DND-41 (cell line): ENCODE measurements at regions not wholly inside any gene's neighbourhood (a gene's known extent, or its start where the extent isn't known, plus 50 kb on each side); places are given as distances from the start of the nearest gene placed in this dataset.

Experiments
- EZH2 ChIP-seq: IDR thresholded peaks from 3 replicates; pipeline ENCODE4 v1.6.1; 2012; ENCODE audit warnings: borderline replicate concordance, low read depth, mild to moderate bottlenecking, moderate library complexity, low read length, inconsistent platforms; ENCODE audit not compliant: severe bottlenecking
- TF ChIP-seq, protein P1 (sequence below): IDR thresholded peaks from 2 replicates; pipeline ENCODE4 v1.5.1; 2012; ENCODE audit warnings: borderline replicate concordance, low read length, moderate library complexity, mild to moderate bottlenecking; ENCODE audit not compliant: poor library complexity, severe bottlenecking; ENCODE audit errors: extremely low read depth

GRCh38 chr2:126954831-126955230, 56.1 kb downstream of the TEX51 start:
- TF ChIP-seq, protein P1, sequence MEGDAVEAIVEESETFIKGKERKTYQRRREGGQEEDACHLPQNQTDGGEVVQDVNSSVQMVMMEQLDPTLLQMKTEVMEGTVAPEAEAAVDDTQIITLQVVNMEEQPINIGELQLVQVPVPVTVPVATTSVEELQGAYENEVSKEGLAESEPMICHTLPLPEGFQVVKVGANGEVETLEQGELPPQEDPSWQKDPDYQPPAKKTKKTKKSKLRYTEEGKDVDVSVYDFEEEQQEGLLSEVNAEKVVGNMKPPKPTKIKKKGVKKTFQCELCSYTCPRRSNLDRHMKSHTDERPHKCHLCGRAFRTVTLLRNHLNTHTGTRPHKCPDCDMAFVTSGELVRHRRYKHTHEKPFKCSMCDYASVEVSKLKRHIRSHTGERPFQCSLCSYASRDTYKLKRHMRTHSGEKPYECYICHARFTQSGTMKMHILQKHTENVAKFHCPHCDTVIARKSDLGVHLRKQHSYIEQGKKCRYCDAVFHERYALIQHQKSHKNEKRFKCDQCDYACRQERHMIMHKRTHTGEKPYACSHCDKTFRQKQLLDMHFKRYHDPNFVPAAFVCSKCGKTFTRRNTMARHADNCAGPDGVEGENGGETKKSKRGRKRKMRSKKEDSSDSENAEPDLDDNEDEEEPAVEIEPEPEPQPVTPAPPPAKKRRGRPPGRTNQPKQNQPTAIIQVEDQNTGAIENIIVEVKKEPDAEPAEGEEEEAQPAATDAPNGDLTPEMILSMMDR, result no peak
- TF ChIP-seq EZH2, result no peak
